ENCODE measurements at regions not wholly inside any gene's neighbourhood (a gene's known extent, or its start where the extent isn't known, plus 50 kb on each side); places are given as distances from the start of the nearest gene placed in this dataset.

- TF ChIP-seq CTCF (conservative IDR thresholded peaks at IDR 0.05; ENCODE audit: low read depth, low read length) (no peak), USF2 (IDR thresholded peaks at IDR 0.05; ENCODE audit: low read depth, low read length) (no peak), POLR2A (IDR thresholded peaks at IDR 0.05; ENCODE audit: low read depth, low read length) (no peak), BHLHE40 (IDR thresholded peaks at IDR 0.05; ENCODE audit: low read depth, low read length) (no peak), MXI1 (IDR thresholded peaks at IDR 0.05; ENCODE audit: borderline replicate concordance, low read depth, low read length) (no peak), NFE2L2 (IDR thresholded peaks at IDR 0.05; ENCODE audit: low read depth, low read length) (no peak), RCOR1 (IDR thresholded peaks at IDR 0.05; ENCODE audit: insufficient replicate concordance, low read length) (no peak)
These were observed 867.3 kb downstream of the PCDH18 start for GRCh38 chr4:136664988-136665387.

All from IMR-90 (cell line).